DMS53 treated with DMSO at 0.1 percent for 48 hours (cell line): ENCODE measurements at regions not wholly inside any gene's neighbourhood (a gene's known extent, or its start where the extent isn't known, plus 50 kb on each side); places are given as distances from the start of the nearest gene placed in this dataset.
A peak's percentile ranks its signal among the peaks of the same experiment; 100 is the strongest.

Experiments used
- DNase-seq: peaks from one replicate; lab custom pipeline; 2025; ENCODE audit not compliant: unreplicated experiment; lab: John Stamatoyannopoulos, UW

DNA sequence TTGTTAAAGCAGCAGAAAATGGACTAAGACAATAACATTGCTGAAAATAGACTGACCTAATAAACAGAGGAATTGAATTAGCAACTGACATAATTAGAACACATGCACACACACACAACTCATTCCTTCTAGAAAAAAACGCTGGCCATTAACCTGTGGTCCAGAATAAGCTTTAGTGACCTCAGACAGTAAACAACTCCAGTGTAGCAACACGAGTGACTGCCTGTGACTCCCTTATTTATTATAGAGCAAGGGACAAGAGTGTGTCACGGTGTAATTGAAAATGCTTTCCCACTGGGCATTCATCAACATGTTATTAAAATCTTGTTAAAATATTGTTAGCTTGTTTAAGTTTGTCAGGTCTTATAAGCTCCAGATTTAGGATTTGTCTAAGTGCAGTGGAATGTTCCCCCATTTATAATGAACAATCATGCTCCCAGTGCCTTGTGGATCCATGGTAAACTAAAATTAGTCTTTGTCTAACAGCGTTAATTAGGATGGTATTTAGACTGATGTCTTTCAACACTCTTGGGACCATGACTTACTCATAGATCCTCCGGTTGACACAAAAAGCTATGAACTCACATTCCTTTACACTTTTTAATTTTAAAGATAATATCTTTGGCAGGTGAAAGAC is 111.7 kb upstream of the IRS2 start:
- no peak for DNase-seq

DNA sequence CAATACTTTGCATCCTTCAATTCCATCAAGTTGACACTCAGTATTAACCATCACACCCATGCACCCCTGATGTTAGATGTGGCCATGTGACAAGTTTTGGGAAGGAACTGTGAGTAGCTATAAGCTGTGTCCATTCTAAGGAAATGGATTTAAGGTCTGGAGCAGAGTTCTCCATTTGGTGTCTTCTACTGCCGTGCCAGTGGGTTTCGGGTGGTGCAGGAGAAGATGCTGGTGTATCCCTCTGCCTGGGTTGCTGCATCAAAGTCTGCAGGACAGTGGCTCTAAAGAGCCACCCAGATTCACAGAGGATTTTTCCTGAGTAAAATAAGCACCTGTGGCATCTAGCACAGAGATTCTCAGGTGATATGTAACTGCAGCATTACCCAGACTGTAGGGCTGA is 105.7 kb upstream of the IRS2 start:
- DNase-seq = no peak

DNA sequence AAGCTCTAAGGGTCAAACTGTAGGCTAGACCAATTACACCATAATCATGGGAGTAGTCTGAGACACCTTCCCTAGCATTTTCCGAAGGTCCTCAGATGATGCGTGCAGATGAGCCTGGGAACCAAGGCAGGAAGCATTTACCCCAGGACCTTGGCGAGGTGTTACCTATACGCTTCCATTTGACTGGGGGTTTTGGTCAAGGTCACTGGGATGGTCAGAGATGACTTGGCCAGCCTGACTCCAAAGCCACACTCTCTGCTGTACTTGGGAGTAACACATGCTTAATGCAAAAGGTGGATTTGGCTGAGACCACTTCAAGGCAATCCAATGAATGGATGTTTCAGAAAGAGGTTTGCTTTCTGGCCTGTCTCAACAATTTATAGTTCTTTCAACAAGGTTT is 98.9 kb upstream of the IRS2 start:
- no peak for DNase-seq

DNA sequence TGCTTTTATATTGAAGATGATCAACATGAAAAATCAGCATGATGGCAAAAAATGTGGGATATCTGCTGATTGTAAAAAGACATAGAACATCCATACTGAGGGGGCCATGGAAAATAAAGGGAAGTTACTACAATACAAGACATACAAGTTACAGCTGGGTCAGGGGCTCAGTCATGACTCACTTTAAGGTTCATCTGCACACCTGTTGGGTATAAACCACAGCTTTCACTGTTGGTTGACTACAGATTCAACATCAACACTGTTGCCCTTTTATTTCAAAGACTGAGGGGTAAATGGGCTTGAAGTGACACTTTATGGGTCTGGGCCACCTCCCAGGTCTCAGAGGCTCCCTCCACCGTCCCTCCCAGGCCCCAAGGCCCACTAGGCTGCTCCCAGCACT is 98.1 kb upstream of the IRS2 start:
- DNase-seq = no peak

DNA sequence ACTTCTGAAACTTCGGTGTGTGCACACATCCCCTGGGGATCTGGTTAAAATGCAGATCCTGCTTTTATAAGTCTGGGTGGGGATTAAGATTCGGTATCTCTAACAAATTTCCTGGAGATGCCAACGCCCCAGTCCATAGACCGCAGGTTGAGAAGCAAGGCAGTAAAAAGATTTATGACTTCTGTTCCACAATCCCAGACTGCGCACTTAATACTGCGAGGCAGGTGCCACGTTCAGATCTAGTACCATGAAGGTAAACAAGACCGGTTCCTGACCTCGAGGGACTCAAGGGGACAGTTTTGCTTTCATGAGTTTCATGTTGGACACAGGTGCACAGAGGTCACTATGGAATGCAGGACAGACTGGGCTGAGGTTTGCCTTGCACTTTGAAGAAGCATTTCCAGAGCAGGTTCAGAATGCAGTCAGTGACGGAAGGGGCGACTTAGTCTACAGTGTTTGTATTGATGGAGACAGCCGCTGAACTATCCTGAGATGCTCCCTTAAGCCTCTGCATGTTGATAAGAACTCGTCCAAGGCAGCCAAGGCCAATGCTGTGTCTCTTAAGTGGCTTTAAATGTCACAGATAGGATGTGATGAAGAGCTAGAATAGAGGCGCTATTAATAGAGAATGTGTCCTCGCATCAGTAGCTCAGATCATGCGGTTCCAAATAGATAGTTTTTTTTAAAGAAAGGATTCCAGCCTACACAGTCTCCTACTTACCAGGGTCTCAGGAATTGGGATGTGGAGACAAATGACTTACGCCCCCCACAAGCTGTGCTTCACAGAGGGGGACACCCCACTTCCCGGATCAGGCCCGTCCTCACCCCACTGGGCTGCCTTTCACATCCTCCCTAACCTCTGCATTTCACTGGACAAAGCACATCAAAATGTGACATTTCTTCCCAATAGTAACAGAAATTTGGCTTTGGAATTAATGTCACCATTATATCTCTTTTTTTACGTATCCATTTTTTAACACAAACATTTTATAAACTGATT is 97.1 kb upstream of the IRS2 start:
- no peak for DNase-seq

DNA sequence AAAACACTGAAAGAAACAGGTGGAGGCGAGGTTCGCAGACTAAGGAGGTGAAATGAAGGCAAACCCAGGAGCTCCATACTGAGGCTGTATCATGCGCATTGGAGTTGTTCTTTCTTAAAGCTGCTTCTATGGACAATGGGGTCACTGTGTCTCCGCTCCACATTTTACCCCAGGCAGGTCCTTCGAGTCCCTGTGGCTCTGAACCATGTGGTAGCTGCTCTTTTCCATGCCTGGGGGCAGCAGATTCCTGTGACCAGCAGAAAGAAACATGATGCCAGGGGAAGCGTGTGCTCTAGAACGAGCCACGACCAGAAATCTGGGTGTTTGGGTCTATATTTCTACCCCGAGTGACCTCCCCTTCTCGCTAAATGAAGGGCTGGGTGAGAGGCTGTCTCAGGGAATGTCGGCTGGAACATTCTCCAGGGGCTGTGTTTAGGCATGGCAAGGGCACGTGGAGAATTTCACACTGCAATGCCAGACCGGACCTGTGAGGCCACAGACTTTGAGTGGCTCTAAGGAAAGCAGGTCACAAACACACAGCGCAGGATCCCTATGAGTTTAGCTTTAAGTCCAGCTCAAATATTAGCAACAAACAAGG is 95.7 kb upstream of the IRS2 start:
- no peak for DNase-seq

DNA sequence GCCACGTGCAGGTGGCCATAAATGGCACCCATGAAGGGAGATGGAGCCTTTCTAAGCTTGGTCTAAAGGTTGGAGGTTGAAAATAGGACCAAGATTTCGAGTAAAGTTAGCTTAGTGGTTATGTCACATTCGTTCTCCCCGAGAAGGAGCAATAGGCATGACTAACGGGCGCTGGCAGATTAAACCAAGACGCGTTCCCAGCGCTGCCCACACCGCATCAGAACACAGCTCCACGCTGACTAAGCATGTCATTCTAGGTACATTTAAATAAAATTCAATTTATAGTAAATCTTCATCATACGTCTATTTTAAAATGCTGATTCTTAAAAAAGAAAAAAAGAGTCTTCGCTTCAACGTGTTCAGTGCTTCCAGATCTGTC is 95.0 kb upstream of the IRS2 start:
- no peak for DNase-seq

DNA sequence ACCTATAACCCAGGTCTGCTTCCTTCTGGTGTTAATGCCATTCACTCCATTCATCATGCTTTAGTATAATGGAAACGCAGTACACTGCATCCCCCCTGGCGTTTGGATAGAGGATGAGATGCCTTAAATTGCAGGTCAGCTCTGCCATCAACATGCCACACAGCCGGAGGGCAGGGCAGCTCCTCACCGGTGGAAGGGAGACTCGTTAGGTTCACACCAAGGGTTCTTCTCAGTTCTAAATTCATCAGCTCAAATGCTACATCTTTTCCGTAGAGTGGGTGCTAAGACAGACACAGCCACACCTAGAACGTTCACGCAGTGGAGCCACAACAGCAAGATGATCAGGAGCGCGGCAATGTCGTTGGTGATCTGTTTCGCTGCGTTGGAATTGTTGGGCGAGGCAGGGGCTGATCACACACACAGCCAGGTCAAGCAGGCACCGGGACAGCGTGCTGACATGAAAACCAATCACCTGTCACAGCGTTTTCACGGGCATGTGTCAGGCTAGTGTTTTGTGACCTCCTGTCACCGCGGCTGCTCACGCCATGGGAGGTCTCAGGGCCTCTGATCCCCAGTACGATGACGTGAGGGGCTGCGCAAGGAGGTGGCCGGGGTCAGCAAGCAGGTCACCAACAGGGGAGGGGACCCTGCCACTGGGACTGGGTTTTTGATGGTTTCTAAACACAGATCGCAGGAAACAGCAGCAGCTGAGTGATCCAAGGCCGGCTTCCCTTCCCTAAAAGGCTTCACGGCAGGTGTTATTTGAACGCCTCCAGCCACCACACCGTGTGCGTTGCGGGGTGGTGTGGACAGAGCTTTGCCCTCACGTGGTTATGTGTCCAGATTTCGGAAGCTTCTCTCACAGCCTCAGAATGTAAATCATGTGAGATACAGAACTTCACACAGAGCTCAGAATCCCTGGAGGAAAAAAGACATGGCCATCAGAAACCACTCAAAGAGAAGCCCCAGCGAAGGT is 94.3 kb upstream of the IRS2 start:
- DNase-seq = no peak

DNA sequence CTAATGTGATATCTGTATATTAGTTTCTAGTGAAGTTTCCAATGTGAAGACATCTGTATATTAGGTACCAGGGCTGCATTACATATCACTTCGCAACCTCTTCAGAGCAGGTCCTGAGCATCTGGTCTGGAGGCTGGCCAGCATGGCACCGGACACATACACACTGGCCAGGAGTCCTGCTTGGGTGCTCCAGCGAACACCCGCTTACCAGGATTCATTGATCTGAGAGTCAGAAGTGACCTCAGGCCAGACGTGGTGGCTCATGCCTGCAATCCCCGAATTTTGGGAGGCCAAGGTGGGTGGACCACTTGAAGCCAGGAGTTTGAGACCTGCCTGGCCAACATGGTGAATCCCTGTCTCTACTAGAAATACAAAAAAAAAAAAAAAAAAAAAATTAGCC is 93.0 kb upstream of the IRS2 start:
- no peak for DNase-seq

DNA sequence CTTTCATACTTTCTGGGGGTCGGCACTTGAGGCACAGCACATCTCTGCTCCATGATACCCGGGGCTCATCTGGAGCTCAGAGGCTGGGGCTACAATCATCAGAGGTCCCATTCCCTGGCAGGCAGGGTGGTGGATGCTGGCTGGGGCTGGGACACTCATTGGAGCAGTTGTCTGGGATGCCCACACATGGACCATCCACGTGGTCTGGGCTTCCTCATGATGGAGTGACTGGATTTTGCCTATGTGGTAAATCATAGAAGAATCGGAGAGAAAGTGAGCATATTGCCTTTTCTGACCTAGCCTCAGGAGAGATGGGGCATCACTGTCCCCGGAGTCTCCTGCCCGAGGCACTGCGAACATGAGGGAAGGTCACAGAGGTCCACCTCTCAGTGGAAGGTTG is 91.4 kb upstream of the IRS2 start:
- DNase-seq = no peak

DNA sequence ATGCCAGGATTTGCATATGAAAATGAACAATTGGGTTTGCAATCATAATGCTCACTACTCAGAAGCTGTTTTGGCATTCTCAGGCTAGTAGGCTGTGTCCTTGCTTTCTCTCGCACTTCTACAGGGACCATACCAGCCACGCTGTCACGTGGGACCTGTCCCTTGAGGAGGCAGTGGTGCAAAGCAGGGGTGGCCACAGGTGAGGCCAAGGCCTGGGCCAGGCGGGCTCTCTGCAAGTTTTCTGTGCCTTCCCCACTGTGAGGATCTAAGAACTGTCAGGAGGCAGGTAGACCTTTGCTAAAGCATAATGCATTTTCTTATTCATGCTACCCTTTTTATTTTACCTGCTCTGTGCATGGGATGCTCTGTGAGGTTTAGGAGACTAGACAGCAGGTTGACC is 89.4 kb upstream of the IRS2 start:
- DNase-seq = no peak

DNA sequence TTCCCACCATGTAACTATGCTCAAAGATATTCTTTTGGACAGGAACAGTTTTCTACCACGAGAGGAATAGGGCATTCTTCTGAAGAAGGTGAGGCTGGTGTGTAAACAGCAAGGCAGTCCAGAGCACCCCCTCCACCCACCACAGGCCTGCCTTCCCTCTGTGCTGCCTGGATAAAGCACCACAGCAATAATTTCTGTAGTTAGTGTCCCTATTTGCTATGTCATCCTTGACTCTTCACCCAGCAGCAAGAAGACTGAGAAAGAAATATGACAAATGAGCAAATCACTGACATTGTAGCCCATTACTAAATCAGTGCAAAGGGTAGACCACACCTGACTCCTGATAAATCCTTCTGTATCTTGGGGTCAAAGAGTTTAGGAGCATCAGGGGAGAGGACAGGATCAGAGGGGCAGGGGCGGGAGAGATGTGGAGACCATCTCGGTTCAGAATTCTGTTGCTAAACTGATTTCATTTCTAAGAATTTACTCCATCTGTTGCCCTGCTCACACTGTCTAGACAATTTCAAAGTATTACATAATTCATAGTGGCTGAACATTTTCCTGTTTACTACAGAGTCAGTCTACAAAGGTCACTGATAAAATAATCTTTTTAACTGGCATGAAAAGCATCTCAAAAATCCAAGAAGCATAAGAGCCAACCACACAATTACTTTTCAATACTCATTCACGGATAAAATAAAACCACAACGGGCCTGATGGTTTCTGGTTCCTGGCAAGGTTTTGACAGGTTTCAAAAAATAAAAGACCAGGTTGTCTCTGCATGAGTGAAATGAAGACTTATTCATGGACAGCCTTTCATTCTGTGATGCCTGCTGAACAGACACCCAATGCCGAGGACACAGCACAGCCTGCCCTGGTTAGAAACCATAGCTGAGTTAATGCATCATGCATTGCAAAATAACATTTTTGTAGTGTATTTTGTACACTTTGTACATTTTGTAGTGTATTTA is 88.4 kb upstream of the IRS2 start:
- DNase-seq = no peak

DNA sequence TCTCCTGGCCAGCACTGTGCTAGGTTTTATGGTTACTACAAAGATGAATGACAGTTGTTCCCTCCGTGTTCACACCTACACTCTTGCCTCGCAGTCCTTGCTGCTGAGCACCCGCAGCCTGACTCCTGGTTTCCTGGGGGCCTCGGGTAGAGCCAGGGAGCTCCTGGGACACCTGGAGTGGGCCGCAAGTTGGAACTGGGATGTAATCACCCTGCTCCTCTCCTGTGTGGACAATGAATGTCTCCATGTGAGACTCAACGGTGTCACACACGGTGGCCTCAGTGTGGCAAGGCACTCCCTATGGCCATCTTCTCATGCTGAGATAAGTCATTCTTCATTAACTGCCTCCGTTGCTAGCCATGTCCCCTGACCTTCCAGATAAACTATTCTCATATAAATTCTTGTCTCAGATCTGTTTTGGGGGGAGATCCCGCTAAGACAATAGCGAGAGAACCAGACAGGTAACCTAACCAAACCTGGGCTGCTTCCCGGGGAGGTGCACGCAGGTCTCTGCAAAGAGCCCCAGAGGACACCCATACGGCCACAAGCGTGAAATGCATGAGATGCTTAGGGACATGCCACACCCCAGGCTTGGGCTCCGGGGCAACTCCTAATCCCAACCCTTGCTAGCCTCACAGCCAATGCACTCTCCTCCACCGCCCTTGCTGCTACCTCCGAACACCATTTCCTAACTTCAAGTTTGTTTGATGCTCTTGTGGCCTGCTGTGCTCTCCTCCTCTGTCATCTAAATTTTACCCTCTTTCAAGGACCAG is 87.2 kb upstream of the IRS2 start:
- no peak for DNase-seq

DNA sequence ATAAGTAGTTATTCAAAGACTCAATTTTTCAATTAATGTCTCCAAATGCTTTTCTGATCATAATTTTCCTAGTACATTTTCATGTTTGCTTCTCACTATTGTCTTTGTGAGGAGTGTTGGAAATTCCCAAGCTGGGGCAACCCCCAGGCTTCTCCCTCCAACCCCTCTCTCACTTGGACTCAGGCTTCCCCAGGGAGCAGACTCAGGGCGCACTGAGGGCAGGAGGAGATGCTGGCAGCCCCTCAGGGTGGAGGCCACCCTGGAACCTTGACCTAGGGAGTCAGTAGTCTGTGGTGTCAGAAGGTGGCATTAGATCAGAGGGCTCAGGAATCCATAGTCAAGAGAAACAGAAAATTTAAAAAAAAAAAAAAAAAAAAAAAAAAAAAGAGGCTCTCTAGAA is 86.5 kb upstream of the IRS2 start:
- DNase-seq = no peak

DNA sequence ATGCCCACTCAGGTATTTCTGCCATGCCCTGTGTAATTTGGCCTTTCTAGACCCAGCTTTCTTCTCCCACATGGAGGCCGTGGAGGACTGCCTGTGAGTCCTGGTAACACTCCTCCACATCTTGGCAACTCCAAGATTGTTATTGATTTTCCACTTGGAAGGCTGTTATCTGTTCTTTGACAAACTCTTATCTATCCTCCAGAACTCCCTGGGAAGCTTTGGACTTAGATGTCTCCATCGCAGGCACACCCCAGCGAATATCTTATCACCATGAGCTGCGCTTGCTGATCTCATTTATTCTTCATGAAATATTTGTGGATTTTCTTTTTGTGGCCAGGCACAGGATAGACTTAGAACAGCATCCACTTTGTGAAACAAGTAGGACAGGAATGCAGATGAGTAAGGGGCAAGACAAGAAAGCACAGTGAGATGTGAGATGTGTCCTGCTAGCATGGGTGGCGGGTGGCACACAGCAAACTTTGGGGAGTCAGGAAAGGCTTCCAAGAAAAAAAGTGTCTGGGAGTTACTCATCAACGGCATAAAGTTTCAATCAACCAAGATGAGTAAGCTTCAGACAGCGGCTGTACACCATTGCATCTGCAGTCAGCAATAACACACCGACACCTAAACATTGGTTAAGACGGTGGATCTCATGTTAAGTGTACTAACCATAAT is 84.5 kb upstream of the IRS2 start:
- DNase-seq = no peak

DNA sequence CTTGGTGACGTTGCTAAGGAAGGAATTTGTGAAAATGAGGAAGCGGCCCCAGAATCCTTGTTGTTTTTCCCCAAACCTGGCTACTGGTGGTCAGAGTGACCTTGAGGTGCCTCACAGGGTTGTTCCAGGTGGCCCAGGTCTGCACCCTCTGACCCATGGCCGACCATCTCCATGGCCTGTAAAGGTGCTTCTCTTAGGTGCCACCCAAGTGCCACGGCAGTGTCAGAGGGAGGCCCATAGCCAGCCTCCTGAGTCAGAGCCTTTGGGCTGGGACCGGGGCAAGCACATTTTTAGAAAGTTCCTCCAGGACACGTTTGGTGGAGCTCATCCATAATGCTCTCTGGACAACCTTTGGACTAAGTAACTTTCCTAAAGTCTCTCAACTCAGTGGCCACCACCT is 83.9 kb upstream of the IRS2 start:
- no peak for DNase-seq

DNA sequence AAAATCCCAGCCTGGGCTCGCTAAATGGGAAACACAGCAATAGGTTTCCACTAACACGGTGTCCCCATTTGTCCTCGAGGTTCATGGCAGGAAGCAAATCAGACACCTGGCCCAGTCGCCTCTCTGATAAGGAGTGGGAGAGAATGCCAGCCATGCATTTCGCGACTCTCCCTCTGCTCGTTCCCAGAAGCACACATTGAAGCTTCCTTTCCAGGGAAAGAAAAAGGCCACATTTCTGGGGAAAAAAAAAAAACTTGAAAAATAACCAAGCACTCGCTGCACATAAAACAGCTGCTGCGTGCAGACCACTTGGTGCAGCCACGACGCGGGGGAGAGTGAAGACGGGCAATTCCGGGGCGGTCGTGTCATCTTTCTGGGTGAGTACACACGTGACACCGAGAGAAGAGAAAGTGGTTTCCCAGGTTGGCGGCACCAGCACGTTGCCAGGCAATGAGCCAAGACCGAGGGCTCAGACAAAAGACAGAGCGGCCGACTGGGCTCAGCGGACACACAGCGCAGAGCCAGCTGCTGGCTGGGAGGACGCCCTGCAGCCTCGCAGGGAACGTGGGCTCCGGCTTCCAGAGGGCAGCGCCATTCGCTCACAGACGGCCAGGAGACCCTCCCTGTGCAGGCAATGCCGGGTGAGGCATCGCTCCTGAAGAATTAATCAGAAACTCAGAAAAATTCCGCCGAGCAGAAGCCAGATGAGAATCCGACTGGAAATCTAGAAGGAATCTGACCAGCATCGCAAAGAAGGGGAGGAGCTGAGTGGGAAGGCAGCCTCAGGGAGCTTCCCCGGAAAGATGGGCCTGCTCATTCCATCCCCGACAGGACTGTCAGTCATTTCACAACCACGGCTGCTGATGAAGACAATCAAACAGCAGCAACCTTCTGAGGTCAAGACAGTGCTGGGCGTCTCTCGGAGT is 83.2 kb upstream of the IRS2 start:
- peak; percentile 54 for DNase-seq
